Posterior vena cava (tissue), 2 donors: ENCODE measurements at regions not wholly inside any gene's neighbourhood (a gene's known extent, or its start where the extent isn't known, plus 50 kb on each side); places are given as distances from the start of the nearest gene placed in this dataset.
"Not testable (repeated sequence)": the region's sequence is repeated elsewhere in the genome, so short reads cannot be mapped to it uniquely, and the experiment has no call there.

Source experiments
- DNase-seq: peaks from one replicate; pipeline ENCODE4 v3.0.0-alpha.2; 2020; ENCODE audit warnings: low spot score
- intact Hi-C, 2 donors: fragments of 100-400 bp; cut with DNase I; formaldehyde crosslinking; loops; one replicate each; pipeline versions ENCODE4 v1.14.1 to v1.14.2; 2022 to 2023
- donor health status: DM: yes; HTN: yes; CAD: no.
- donor health status: DM: yes; HTN: yes; CAD: no.

DNA sequence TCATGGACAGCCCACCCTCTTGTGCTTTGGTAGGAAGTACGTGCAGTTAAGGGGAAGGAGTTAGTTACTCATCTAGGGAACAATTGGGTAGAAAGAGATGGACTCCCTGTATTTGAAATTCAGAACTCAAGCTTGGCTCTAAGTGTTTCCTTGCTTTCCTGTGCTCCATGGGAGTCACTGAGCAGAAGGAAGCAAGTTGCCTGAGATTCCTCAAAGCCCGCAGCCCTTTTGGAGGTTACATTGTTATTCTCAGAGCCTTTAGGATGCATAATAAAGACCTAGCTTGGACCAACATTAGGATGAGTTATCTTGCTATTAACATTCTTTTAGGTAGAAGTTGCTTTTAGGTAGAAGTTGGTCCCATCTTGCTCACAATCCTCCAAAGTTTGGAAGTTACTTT lies 206.4 kb downstream of the ADRA2C start:
- intact Hi-C loops, DNase-seq: not testable (repeated sequence)

DNA sequence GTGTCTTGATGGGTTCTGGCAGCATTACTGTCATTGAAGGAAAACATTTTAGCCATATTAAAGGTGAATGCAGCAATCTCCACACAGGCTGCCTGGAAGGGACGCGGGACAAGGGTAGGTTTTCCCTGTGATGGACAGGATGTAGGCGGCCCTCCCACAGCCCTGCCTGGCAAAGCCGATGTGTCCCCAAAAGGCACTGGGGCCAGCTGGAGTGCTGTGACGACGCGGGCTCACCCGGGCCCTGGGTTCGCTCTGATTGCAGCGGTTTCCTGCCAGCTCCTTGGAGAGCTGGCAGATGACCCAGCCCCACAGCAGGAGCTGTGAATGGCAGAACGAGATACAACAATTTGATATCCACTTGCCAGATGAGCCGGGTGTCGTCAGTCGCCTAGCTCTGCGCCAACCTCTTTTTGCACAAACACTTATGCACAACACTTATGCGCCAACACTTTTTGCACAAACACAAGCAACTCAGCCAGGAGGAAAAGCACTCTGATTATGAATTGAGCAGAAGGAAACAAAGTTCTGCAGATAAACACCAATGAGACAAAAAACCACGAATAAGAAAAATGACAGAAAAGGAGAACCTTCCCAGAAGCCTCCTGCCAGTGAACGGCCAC lies 207.5 kb downstream of the ADRA2C start:
- intact Hi-C loops, DNase-seq: not testable (repeated sequence)

- intact Hi-C loops, result loop anchor here in 1 of 2 donors (5.0 kb wide), 1 partner anchor 244 kb away; the partner anchor contains the start of gene OTOP1
- DNase-seq, result not testable (repeated sequence)
Measured at GRCh38 chr4:3983518-3984125, 217.4 kb downstream of the ADRA2C start.

- intact Hi-C loops, result loop anchor here in 1 of 2 donors (5.0 kb wide), 2 partner anchors 123 to 243 kb away; partner anchors contain the start of gene OTOP1
- DNase-seq, result not testable (repeated sequence)
Measured at GRCh38 chr4:3984796-3985195, 218.6 kb downstream of the ADRA2C start.

DNA sequence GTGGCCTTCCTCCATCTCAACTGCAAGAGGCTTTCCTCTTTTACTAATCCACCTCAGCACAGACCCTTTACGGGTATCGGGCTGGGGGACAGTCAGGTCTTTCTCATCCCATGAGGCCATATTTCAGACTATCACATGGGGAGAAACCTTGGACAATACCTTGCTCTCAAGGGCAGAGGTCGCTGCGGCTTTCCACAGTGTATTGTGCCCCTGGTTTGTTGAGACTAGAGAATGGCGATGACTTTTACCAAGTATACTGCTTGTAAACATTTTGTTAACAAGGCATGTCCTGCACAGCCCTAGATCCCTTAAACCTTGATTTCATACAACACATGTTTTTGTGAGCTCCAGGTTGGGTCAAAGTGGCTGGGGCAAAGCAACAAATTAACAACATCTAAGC lies 220.2 kb downstream of the ADRA2C start:
- DNase-seq, result not testable (repeated sequence)
- intact Hi-C loops, result loop anchor here in 1 of 2 donors (5.0 kb wide), 1 partner anchor 121 kb away; no protein-coding TSS in a partner anchor

DNA sequence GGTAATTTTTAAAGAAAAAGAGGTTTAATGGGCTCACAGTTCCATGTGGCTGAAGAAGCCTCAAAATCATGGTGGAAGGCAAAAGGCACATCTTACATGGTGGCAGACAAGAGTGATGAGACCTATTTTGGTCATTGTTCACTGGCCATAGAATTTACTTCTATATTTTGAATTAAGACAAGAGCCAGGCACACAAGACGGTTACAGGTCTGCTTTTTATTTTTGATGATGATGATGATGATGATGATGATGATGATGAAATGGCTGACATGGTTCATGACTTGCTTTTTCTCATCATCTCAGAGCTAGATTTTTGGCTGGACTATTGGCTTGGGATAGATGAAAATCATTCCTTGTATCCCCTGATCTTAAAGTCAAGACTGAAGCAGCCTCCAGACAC lies 229.3 kb downstream of the OTOP1 start:
- intact Hi-C loops, DNase-seq: not testable (repeated sequence)

DNA sequence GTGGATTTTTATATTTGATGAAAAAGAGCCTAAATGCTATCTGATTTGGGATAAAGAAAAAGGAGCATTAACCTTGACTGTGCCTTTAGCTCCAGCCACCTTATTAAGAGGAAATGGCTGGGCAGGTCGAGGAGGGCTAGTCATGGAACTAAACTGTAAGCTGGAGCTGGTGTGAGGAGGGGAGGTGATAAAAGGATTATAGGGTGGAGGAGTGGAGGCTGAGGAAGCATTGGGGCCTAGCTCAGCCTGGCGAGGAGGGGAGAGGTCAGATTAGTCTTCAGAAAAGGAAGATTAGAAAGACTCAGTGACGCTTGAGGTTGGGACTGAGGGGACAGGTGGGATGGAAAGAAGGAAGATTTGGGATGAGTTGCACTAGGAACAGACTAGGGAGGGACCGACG lies 222.7 kb downstream of the OTOP1 start:
- DNase-seq, intact Hi-C loops: not testable (repeated sequence)

DNA sequence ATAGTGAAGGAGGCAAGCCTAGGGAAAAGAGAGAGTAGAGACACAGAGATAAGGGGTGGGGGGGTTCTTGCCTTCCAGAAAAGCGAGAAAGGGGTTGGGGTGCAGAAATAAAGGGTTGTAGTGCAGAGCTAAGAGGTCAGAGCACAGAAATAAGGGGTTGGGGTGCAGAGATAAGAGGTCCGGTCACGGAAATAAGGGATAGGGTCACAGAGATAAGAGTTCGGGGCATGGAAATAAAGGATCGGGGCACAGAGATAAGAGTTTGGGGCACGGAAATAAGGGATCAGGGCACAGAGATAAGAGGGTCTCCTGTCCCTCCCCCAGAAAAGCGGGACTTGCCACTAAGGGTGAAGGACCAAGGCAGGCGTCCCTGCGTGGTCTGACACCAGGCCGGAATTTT lies 222.0 kb downstream of the OTOP1 start:
- DNase-seq, intact Hi-C loops: not testable (repeated sequence)

DNA sequence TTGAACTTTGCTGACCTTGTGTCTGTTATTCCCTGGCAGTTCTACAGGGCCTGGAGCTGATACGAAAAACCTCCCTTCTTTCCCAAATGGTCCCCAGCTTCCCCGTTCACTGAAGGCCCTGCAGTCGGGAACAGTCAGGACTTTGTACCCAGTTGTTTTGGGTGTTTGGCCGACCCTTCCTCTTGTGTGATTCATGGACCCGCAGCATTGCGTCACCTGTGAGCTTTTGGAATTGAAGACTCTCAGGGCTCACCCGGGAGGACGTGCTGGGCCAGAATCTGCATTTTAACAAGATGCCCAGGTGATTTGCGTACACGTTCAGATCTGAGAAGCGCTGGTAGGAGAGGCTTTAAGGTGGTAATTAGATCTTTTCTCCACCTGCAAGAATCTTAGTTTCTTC lies 220.4 kb downstream of the OTOP1 start:
- intact Hi-C loops, DNase-seq: not testable (repeated sequence)

GRCh38 chr4:4019071-4019470 lies 207.7 kb downstream of the OTOP1 start:
- DNase-seq, intact Hi-C loops: not testable (repeated sequence)

DNA sequence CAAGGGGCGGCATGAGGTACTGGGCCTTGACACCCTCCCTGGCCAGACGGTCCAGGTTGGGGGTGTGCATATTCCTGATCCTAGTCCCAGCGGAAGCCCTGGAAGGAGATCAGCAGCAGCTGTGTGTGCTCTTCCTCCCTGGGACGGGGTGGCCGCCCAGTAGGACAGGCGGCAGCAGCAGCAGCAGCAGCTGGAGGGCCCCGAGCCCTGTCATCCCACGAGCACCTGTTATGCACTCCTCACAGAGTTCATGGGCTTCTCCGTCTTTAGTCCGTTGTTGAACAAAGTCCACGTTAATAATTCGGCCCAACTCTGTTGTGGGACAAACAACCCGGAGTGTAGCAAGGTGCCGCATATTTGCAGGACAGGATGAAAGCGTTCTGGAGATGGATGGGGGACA lies 205.6 kb downstream of the OTOP1 start:
- intact Hi-C loops, DNase-seq: not testable (repeated sequence)

- intact Hi-C loops, DNase-seq: not testable (repeated sequence)
Measured at GRCh38 chr4:4026708-4027107, 200.0 kb downstream of the OTOP1 start.

GRCh38 chr4:4028752-4029151 lies 198.0 kb downstream of the OTOP1 start:
- intact Hi-C loops, DNase-seq: not testable (repeated sequence)

DNA sequence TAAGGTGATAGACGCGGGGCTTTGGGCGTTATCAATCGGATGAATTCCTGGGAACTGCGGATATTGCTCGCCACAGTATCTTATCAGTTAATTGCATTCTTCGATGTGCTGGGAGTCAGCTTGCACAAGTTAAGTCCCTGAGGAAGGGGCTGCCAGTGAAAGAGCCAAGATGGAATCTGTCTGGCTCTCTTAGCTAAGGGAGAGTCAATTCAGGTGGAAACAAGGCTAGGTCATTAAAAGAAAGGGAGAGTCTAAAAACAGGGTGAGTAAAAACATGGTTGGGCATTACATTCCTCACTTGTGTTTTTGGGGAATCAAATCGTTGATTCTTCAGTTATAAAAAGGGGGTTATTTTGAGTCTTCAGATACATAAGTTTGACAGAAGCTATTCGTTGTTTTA lies 196.2 kb downstream of the OTOP1 start:
- DNase-seq, intact Hi-C loops: not testable (repeated sequence)

GRCh38 chr4:4031446-4032135 lies 195.1 kb downstream of the OTOP1 start:
- intact Hi-C loops, DNase-seq: not testable (repeated sequence)

- intact Hi-C loops, DNase-seq: not testable (repeated sequence)
Measured at GRCh38 chr4:4032364-4032763, 194.4 kb downstream of the OTOP1 start.

DNA sequence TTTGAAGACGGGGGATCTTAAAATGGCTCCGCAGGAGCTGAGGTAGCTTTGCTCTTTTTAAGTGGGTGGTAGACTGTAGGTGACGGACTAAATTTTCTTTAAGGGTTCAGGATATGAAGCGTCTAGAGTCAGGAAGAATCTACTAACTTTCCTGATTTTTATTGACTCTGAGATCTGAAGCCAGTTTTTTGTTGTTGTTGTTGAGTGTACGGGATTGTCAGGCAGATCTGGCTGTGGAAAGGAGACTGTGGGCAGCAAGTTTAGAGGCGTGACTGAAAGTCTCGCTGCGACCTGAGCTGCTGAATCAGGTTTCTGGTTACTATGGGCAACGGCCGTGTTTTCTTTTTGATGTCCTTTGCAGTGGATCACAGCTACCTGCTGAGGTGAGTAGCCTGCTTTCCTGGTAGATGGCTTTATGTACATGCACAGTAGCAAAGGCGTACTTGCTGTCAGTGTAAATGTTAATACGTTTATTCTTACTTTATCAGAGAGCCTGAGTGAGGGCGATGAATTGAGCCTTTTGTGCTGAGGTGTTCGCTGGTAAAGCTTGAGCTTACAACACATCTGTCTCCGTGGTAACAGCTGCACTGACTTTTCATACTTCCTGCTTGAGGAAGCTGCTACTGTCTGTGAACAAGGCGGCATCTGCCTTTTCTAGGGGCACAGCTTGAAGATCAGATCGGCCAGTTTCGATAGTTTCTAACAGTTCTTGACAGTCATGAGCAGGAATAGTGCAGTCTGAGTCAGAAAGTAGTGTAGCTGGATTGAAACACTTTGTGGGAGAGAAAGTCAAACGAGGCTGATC lies 193.7 kb downstream of the OTOP1 start:
- intact Hi-C loops, DNase-seq: not testable (repeated sequence)

- DNase-seq, intact Hi-C loops: not testable (repeated sequence)
Measured at GRCh38 chr4:4037399-4038138, 189.2 kb downstream of the OTOP1 start.

GRCh38 chr4:4045823-4046222 lies 180.9 kb downstream of the OTOP1 start:
- intact Hi-C loops, DNase-seq: not testable (repeated sequence)
